LoVo (cell line): ENCODE measurements at regions not wholly inside any gene's neighbourhood (a gene's known extent, or its start where the extent isn't known, plus 50 kb on each side); places are given as distances from the start of the nearest gene placed in this dataset.

Source experiments
- DNase-seq: peaks from one replicate; pipeline ENCODE4 v3.0.0-alpha.2; 2016; ENCODE audit warnings: low spot score

DNA sequence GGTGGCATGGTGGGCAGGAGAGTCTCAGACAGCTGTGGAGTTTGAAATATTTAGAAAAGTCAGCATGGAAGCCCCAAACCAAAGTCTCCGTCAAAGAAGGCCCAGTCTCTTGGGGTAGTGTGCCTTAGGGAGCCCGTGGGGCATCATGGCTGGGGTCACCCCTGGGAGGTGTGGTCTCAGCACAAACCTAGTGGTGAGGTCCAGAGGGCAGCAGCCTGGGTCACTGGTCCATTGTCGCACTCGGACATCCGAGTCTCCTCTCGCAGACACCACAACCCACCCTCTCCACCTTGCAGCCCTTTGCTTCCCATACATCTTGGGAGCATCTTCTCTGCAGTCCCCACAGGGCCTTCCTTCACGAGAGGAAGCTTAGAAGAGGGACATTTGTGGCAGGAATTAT is 588.0 kb upstream of the TMEM132C start:
- no peak for DNase-seq

DNA sequence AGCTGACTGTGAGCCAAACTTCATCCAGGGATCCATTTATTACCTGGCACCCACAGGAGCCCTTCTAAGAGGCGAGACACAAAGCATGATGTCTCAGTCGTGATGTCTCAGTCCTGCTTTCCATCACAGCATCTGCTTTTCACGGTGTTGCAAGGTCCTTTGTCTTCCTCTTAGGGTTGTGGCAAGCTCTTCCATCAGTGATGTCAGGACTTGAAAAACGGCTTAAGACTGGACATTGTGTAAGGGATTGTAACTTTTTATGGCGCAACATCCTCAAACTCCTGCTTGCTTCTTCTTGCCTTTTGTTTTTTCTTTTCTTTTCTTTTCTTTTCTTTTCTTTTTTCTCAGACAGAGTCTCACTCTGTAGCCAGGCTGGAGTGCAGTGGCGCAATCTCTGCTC is 586.5 kb upstream of the TMEM132C start:
- DNase-seq = no peak

DNA sequence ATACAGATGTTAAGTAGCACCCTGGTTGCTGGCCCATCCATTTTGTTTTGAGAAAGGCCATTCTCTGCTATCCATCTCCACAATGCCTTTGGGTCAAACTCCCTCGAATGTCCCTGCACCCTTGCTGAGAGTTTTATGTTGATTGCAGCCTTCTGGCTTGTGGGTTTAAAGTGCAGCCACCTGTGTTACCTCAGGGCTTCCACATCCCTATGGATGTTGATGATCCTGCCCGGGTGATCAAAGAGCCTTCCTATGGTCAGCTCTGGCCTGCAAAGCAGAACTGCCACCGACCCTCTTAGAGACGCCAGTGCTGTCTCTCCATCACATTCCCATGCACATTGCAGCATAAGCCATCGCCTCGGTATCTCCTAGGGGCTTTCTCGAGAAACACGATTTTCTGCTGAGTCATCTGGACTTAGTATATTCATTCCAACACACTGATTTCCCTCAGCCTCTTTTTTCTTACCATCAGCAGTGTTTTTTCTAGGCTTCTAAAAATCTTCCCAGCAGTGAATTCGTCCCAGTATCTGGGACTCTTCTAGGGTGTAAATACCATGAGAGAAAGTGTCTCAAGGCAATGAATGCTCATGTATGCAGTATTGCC is 585.7 kb upstream of the TMEM132C start:
- no peak for DNase-seq

DNA sequence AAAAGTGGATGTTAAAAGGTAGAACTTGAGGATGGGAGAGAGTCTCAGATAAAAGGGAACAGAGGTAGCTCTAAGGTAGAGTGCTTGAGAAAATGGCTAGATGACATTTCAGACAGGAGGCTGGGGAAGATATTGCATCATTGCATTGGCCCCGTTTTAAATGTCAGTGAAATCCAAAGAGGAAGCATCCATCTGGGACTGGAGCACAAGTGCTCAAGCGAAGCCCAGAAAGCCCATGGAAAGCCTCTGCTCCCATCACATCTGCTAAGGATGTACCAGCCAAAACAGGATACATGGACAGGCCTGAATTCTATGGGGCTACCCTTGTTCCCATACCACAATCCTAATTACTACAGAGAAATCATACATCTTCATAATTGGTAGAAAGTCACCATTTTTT is 581.5 kb upstream of the TMEM132C start:
- no peak for DNase-seq

DNA sequence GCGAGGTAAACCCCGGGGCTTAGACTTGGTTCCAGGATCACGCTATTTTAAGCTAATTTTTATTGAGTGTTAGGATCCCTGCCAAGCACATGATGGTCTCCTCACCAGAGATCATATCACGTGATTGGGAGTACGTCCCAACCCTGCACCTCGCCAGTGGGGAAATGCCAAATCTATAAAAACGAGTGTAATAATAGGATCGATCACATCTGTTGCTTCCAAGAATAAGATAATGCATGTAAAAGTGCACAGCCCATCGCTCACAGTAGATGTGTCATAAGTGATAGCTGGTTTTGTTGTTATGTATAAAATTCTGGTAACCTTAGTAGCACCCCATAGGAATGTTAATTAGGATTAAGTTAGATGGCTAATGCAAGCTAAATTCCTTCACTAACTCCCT is 581.0 kb upstream of the TMEM132C start:
- DNase-seq = no peak

DNA sequence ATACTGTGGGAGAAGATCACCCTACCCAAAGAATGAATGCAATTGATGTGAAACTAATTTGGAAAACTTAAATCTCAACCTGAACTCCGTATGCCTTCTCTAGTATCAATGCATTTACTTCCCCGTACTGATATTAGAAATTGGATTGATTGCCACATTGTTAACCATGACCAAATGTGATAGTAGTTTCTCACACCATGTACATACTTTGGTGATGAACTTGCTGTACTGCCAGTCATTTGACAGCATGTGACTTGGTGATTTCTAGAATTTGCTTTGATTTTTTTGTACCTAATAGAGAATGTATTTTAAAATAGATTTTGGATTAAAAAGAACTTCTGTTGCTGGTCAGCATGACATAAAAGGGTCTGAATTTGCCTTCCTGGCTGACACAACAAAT is 579.8 kb upstream of the TMEM132C start:
- DNase-seq = no peak

DNA sequence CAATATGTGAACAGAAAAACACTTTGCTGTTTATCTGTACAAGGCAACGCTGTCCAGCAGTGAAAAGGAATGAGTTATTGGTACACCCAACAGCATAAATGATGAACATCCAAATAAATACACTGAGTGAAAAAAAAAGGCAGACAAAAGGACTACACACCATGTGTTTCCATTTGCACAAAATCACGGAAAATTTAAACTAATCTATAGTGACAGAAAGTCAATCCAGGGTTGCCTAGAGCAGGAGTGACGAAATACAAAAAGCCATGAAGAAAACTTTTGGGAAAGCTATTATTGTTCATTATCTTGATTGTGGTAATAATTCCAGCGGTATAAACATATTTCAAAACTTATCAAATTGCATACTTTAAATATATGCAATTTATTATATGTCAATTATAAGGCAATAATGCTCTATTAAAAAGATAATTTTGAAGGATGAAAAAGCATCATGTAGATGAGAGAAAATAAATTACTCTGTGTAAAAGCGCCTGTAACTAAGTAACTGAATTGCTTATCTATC is 578.0 kb upstream of the TMEM132C start:
- DNase-seq = no peak

DNA sequence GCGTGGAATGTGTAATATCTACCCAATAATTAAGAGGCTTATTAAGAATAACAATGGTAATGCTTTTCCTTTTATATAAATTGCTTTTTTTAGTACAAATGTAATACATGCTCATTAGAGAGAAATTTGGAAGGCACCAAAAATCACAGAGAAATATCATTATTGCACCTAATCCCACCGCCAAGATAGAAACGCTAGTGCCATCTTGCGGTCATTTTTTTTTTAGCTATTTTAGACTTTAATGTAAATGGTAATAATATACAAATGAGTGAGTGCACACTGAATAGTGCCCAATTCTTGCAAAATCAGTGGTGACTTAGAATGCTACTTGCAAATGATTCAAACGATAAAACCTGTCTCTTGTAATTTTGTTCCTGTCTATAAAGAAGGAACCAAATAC is 576.8 kb upstream of the TMEM132C start:
- no peak for DNase-seq

DNA sequence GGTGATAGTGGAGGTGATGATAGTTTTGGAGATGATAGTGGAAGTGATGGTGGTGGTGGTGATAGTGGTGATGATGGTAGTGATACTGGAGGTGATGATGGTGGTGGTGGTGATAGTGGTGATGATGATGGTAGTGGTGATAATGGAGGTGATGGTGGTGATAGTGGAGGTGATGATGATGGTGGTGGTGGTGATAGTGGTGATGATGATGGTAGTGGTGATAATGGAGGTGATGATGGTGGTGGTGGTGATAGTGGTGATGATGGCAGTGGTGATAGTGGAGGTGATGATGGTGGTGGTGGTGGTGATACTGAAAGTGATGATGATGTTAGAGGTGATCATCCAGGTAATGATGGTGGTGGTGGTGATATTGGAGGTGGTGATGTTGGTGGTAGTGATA is 570.0 kb upstream of the TMEM132C start:
- no peak for DNase-seq

DNA sequence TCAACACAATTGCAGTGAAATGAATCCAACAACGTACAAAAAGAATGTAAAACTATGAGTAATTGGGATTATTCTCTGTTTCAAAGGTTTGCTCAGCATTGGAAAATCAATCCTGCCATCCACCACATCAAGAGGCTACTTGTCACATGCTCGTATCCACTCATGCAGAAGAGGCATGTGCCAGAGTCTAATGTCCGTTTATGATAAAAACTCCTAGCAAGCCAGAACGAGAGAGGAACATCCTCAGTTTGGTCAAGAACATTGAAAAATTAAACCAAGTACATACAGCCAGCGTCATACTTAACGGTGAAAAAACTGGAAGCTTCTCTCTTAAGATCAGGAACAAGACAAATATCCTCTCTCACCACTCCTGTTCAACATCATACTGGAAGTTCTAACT is 563.9 kb upstream of the TMEM132C start:
- DNase-seq = no peak

DNA sequence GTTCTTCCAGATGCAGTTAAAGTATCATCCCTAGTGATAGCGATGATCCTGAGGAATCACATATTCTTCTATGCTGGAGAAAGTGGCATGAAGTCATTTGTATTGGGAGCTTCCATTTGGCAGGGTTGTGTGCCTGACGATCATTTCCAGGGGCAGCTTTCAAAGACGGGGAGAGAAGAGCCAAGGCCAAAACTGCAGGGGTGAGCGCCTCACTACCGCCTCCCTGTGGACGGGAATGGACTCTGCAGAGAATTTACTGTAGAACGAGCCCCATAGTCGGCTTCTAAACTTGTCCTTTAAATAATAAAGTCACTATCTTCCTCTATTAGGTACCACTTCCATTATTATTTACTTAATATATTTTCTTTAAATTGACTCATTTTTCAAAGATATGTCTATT is 555.9 kb upstream of the TMEM132C start:
- no peak for DNase-seq

DNA sequence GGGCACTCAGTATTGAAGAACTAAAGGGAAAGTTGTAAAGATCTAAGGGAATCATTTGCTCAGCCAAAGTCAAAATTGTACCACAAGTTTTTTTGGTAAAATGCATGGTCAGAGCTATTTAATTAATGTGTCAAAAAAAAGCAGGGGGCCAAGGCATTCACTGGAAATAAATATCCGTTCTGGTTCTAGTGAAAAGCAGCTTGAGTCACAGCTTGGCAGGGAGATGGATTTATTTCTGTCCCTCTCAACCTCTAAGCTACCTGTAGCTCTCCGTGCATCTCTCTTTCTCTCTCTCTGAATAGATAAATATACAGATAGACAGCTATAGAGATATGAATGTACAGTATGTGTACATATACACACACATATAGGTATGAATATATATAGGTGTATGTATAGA is 554.4 kb upstream of the TMEM132C start:
- DNase-seq = no peak

DNA sequence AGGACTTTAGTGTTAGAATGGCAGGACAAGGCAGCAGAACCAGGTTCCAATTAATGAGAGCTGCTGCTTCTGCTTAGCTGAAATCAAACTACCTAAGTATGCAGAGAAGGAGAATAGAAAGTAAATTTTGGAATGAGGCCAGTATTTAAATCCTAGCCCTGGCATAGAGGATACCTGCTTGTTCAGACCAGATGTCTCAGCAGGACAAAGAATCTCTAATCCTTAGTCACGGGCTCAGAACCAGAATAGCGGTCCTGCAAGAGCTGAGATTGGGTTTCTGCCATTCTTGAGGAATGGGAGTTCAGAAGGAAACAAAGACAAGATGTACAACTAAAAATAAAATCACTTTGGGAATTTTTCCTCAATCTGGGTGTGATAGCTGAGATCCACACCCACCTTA is 550.8 kb upstream of the TMEM132C start:
- DNase-seq = no peak

DNA sequence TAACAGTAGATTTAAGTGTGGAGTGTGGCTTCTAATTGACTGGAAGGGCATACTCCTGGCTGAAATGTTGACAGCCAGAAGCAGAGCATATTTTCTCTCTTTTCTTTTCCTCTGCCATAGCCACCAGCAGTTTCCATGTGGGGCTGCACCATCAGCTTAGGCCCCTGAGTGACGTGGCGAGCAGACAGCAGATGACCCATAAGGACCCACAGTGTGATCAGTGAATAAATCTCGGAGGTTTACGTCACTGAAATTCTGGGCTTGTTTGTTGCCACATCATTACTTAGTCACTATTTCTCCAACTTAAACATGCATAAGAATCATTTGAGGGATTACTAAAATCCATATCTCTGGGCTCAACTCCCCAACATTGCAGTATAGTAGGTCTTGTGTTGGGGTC is 549.7 kb upstream of the TMEM132C start:
- DNase-seq = no peak

DNA sequence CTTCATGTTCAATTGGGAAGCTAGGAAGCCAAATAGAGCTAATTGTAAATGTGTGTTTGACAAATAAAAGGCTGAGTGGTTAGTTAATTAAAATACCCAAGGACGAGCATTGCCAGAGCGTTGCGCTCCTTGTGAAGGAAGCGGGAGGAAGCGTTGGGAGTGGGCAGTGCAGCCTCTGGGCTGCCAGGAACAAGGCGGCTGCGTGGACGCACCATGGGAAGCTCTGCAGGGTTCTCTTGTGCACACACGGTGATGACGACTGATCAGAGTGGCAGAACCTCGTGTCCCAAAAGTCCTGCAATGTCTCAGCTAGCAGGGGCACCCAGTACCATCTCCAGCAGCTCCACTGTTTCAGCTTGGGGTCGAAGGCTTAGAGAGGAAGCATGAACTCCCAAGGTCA is 546.6 kb upstream of the TMEM132C start:
- DNase-seq = no peak

DNA sequence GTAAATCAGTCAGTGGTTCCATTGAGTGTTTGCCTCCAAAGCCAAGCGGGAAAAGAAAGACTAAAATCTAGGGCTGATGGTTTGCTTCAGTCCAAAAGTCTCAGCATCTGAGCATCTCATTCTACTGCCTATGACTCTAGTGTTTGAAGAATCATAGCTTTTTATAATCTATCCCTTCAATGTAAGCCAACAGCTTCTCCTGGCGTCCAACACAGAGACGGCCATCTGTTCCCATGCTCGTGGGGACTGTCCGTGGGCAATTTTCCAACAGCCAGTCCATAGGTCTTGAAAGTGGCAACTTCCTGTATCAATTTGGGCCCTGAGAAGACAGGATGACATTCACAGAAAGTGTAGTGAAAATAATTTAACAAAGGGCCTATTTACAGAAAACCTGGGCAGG is 544.4 kb upstream of the TMEM132C start:
- DNase-seq = no peak

DNA sequence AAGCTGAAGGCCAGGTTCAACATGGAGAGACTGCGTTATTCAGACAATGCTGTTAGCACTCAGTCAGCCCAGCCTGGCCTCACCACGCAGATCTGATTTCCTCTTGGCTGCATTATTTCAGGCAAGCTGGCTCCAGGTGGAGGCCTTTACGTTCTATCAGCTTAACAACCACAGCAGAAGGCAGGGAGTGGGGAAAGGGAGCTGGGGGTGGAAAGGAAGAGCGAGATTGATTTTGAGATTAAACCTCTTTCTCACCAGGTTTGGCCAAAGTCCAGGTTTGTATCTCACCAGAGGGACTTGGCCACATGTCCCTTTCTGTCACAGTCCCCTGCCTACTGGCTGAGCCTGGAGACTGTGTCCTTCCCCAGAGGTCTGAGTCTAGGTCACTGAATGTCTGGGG is 543.7 kb upstream of the TMEM132C start:
- DNase-seq = no peak

DNA sequence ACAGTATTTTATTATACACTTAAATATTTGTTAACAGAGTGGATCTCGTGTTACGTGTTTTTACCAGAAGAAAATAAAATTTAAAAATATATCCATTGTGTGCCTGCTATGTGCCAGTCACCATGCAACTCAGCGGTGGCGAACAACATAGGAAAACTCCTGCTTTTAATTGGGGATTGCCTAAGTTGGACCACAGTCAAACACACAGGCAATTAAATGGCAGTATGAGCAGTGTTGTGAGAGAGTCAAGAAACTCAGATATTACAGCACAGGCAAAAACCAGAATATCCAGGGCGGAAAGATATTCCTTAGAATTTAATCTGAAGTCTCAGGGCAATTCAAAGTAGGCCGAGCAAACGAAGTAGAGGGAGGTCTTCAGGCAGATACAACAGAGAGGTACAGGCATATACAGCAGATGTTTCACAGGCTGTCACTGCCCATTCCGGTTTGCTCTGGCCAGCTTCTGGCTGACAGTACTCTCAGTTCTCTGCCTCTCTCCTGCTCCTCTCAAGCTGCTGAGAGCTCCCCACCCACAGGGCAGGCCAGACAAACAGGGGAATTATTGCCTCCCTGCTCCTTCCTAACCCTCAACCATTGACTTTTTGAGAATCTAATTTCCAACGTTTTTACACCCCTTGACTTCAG is 540.2 kb upstream of the TMEM132C start:
- no peak for DNase-seq

DNA sequence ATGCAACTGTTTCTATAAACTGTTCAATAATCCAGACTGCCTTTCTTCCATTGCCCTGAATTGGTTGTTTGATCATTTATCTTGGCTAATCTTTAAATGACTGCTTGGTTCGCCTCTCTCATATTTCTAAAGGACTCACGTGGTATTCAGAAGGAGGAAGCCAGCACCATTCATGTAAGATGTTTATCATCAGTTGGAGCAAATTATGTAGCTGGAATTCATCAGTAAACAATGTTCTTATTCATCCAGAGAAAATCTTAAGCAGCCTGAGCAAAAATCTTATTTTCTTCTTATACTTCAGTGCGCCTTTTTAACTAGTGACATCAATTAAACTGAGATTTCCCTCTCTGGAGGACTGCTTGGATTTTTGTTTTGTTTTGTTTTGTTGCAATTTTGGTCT is 538.7 kb upstream of the TMEM132C start:
- DNase-seq = no peak

DNA sequence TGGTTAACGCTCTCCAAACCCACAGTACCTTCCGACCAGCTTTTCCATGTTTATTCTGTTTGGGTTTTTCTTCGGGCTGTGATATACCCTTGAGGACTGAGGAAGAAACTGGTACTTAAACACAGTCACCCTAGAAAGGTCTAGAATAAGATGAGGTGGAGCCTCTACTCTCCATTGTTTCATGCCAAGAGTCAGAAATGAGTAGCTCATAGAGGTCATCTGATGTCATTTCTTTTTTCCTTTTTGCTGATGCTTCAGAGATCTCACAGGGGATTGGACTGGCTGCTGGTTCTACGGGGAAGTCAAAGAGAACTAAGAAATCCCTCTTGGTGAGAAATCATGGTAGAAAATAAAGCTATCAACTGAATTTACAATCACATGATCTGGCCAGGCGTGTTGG is 538.2 kb upstream of the TMEM132C start:
- no peak for DNase-seq

DNA sequence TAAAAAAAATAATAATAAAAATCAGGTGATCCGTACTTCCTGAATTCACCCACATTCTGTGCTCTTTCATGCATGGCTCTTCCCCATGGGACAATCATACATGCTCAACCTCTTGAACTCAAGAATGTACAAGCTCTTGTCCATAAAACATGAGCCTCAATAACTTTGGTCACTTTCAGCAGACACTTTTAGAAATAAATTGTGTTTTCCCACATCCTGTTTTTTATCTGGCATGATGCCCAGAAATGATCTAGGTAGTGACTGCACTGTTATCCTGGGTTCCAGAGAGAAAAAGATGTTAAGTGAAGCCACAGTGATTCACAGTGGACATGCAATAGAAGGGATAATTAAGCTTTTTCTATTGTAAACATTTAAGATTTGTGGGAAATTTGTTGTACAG is 537.6 kb upstream of the TMEM132C start:
- no peak for DNase-seq

DNA sequence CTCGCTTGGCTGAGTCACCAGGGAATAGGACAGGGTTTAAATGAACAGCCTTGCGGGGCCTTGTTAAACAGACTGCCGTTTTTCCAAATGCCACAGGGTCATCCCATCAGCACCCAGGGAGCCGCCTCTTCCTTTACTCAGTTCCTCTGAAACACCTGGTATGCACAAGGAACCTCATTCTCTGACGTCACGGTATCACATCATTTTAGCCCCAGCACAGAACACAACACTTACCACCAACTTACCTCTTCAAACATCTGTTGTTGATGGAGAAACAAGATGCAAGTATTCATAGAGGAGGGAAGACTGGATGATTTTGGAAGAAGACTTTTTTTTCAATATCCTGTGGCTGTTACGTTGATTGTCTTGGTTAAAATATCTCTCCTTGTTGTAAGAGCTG is 535.3 kb upstream of the TMEM132C start:
- DNase-seq = no peak

DNA sequence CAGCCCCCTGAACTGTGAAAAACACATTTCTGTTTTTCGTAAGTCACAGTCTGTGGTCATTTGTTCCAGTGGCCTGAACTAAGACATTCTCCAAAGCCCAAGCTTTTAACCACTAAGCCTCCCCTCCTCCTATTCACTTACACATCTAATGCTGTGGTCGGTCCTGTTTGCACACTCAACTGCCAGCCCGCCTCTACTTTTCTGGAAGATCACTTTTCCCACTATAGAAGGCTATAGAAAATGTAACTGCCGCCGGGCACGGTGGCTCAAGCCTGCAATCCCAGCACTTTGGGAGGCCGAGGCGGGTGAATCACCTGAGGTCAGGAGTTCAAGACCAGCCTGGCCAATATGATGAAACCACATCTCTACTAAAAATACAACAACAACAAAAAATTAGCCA is 524.7 kb upstream of the TMEM132C start:
- no peak for DNase-seq

DNA sequence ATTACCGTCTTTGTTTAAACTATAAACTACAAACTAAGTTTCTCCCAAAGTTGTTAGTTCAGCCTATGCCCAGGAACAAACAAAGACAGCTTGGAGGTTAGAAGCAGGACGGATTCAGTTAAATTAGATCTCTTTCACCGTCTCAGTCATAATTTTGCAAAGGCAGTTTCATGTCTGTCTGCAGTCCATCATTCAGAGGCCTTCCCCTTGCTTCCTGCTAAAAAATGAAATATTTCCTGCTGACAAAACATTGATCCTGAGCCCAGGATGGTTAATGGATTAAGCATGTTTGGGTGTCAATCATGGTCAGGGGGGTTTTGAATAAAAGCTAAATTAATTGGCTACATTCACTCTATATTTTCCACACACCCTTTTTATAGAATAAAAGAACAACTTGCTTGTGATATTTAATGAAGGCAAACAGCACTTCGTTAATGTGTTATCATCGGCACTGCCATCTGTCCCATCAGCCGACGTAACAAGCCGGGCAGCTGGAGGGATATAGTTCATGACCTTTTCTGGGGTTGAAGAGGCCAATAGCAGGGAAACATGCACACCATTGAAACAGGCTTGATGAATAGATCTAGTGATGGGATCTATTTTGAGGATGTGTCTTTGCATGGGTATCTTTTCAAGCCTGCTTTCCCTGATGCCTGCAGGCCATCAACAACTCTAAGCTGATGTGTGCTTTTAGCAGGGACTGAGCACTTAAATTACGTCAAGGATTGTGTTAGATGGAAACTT is 521.3 kb upstream of the TMEM132C start:
- no peak for DNase-seq
